SK-N-SH treated with all-trans-retinoic acid at 6 μM for 48 hours (cell line): ENCODE measurements at regions not wholly inside any gene's neighbourhood (a gene's known extent, or its start where the extent isn't known, plus 50 kb on each side); places are given as distances from the start of the nearest gene placed in this dataset.

Experiments
- ATAC-seq: fragments of 200-7000 bp; cut with Tn5 transposase; 3 replicates; pipeline ENCODE4 v1.9.1; 2020; ENCODE audit warnings: mild to moderate bottlenecking, moderate library complexity
- ARNTL ChIP-seq: fragments of 450-650 bp; formaldehyde crosslinking; IDR thresholded peaks from 2 replicates; pipeline ENCODE4 v1.5.0; 2020; ENCODE audit warnings: low read depth, mild to moderate bottlenecking, moderate library complexity, borderline replicate concordance
- BACH2 ChIP-seq: fragments of 250-450 bp; sonication (Bioruptor Pico); IDR thresholded peaks from 2 replicates; pipeline ENCODE4 v1.9.0; 2021; ENCODE audit warnings: mild to moderate bottlenecking, borderline replicate concordance
- CSDC2 ChIP-seq: fragments of 250-450 bp; sonication (Bioruptor Pico); IDR thresholded peaks from 2 replicates; pipeline ENCODE4 v1.5.0; 2020; ENCODE audit warnings: mild to moderate bottlenecking, moderate library complexity
- ESRRG ChIP-seq: fragments of 250-450 bp; sonication (Bioruptor Pico); IDR thresholded peaks from 2 replicates; pipeline ENCODE4 v1.6.1; 2021; ENCODE audit warnings: mild to moderate bottlenecking
- GLIS3 ChIP-seq: fragments of 250-450 bp; sonication (Bioruptor Pico); IDR thresholded peaks from 2 replicates; pipeline ENCODE4 v1.5.0; 2020; ENCODE audit warnings: mild to moderate bottlenecking, moderate library complexity
- ISL1 ChIP-seq: fragments of 250-450 bp; sonication (Bioruptor Pico); IDR thresholded peaks from 2 replicates; pipeline ENCODE4 v2.1.2; 2022; ENCODE audit warnings: mild to moderate bottlenecking, moderate library complexity
- OSR1 ChIP-seq: fragments of 250-450 bp; sonication (Bioruptor Pico); IDR thresholded peaks from 2 replicates; pipeline ENCODE4 v1.8.0; 2022; ENCODE audit warnings: moderate library complexity, mild to moderate bottlenecking, inconsistent platforms
- PPARA ChIP-seq: fragments of 250-450 bp; sonication (Bioruptor Pico); IDR thresholded peaks from 2 replicates; pipeline ENCODE4 v1.5.0; 2020; ENCODE audit warnings: mild to moderate bottlenecking, borderline replicate concordance
- RARB ChIP-seq: fragments of 250-450 bp; sonication (Bioruptor Pico); IDR thresholded peaks from 2 replicates; pipeline ENCODE4 v1.8.0; 2021; ENCODE audit warnings: mild to moderate bottlenecking, moderate library complexity
- SNAI2 ChIP-seq: fragments of 250-450 bp; sonication (Bioruptor Pico); IDR thresholded peaks from 2 replicates; pipeline ENCODE4 v1.5.0; 2020; ENCODE audit warnings: mild to moderate bottlenecking, moderate library complexity
- TCF4 ChIP-seq: fragments of 250-450 bp; sonication (Bioruptor Pico); IDR thresholded peaks from 2 replicates; pipeline ENCODE4 v1.8.0; 2021; ENCODE audit warnings: mild to moderate bottlenecking, moderate library complexity, borderline replicate concordance
- TOX ChIP-seq: fragments of 250-450 bp; sonication (Bioruptor Pico); IDR thresholded peaks from 2 replicates; pipeline ENCODE4 v1.8.0; 2021; ENCODE audit warnings: mild to moderate bottlenecking, moderate library complexity, borderline replicate concordance
- ZC3H10 ChIP-seq: fragments of 250-450 bp; sonication (Bioruptor Pico); IDR thresholded peaks from 2 replicates; pipeline ENCODE4 v1.5.1; 2021; ENCODE audit warnings: mild to moderate bottlenecking, moderate library complexity
- ZFP3 ChIP-seq: fragments of 250-450 bp; sonication (Bioruptor Pico); IDR thresholded peaks from 2 replicates; pipeline ENCODE4 v1.5.0; 2020; ENCODE audit warnings: mild to moderate bottlenecking, moderate library complexity
- ZFP30 ChIP-seq: fragments of 450-650 bp; formaldehyde crosslinking; IDR thresholded peaks from 2 replicates; pipeline ENCODE4 v1.5.0; 2022; ENCODE audit warnings: mild to moderate bottlenecking, moderate library complexity
- ZNF565 ChIP-seq: fragments of 450-650 bp; formaldehyde crosslinking; conservative IDR thresholded peaks from 2 replicates; pipeline ENCODE4 v1.5.0; 2020; ENCODE audit warnings: low read depth, mild to moderate bottlenecking, moderate library complexity
- TF ChIP-seq, protein P1 (sequence below): fragments of 250-450 bp; sonication (Bioruptor Pico); IDR thresholded peaks from 2 replicates; pipeline ENCODE4 v1.5.0; 2020; ENCODE audit warnings: mild to moderate bottlenecking, moderate library complexity
- TF ChIP-seq, protein P2 (sequence below): fragments of 250-450 bp; sonication (Bioruptor Pico); IDR thresholded peaks from 2 replicates; pipeline ENCODE4 v1.5.1; 2021; ENCODE audit warnings: mild to moderate bottlenecking, moderate library complexity
- TF ChIP-seq, protein P3 (sequence below): fragments of 250-450 bp; sonication (Bioruptor Pico); IDR thresholded peaks from 2 replicates; pipeline ENCODE4 v1.8.0; 2021; ENCODE audit warnings: low read depth, mild to moderate bottlenecking, moderate library complexity, borderline replicate concordance
- TF ChIP-seq, protein P4 (sequence below): fragments of 250-450 bp; sonication (Bioruptor Pico); IDR thresholded peaks from 2 replicates; pipeline ENCODE4 v1.5.1; 2020; ENCODE audit warnings: low read depth, mild to moderate bottlenecking, moderate library complexity
- TF ChIP-seq, protein P5 (sequence below): fragments of 250-450 bp; sonication (Bioruptor Pico); IDR thresholded peaks from 2 replicates; pipeline ENCODE4 v1.8.0; 2020; ENCODE audit warnings: mild to moderate bottlenecking, moderate library complexity, borderline replicate concordance

DNA sequence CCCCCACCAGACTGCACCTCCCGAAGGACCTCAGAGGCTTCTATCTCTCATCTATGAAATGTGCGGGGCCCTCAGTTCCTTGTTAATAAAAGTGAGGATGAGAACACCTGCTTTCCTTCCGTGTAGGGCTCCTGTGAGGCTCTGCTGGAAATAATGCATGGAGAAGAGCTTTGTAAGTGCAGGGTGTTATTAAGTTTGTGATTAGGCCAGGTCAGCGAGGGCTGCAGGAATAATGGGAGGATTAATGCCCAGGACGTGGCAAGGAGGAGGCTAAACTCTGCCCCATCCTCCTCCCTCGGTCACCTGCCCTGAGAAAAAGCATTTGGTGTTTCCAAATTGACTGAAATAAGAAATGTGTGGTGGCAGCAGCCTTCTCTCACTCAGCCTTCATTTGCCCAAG, 83.5 kb upstream of the HSPA9 start:
- no peak for ATAC-seq
- TF ChIP-seq, protein P1, sequence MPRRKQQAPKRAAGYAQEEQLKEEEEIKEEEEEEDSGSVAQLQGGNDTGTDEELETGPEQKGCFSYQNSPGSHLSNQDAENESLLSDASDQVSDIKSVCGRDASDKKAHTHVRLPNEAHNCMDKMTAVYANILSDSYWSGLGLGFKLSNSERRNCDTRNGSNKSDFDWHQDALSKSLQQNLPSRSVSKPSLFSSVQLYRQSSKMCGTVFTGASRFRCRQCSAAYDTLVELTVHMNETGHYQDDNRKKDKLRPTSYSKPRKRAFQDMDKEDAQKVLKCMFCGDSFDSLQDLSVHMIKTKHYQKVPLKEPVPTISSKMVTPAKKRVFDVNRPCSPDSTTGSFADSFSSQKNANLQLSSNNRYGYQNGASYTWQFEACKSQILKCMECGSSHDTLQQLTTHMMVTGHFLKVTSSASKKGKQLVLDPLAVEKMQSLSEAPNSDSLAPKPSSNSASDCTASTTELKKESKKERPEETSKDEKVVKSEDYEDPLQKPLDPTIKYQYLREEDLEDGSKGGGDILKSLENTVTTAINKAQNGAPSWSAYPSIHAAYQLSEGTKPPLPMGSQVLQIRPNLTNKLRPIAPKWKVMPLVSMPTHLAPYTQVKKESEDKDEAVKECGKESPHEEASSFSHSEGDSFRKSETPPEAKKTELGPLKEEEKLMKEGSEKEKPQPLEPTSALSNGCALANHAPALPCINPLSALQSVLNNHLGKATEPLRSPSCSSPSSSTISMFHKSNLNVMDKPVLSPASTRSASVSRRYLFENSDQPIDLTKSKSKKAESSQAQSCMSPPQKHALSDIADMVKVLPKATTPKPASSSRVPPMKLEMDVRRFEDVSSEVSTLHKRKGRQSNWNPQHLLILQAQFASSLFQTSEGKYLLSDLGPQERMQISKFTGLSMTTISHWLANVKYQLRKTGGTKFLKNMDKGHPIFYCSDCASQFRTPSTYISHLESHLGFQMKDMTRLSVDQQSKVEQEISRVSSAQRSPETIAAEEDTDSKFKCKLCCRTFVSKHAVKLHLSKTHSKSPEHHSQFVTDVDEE (CRISPR knock-in tag), result no peak
- TF ChIP-seq GLIS3 (CRISPR knock-in tag) (no peak), TCF4 (CRISPR knock-in tag) (no peak)

DNA sequence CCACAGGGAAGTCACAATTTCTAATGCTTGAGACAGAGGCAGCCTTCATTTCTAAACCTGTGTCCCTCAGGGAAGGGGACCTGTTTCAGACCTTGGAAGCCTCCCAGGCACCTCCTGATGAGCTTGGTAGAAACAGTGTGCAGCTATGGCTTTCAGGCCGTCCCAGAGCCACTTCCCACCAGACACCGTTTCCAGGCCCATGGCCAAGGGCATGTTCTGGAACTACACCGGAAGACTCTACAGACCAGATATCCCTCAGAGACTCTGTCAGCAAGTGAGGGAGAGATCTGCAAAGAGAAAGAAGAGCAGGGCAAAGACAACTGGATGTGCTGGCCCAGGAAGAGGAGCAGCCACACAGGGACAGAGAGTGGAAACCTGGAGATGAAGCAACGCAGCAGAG, 82.2 kb upstream of the HSPA9 start:
- TF ChIP-seq GLIS3 (CRISPR knock-in tag) (no peak), ARNTL (no peak), OSR1 (CRISPR knock-in tag) (no peak), ESRRG (CRISPR knock-in tag) (no peak), PPARA (CRISPR knock-in tag) (no peak), ZNF565 (no peak), RARB (CRISPR knock-in tag) (no peak), CSDC2 (CRISPR knock-in tag) (no peak), ZFP30 (CRISPR knock-in tag) (no peak), TOX (no peak), ISL1 (CRISPR knock-in tag) (no peak), ZFP3 (CRISPR knock-in tag) (no peak), ZC3H10 (CRISPR knock-in tag) (no peak)
- TF ChIP-seq, protein P2, sequence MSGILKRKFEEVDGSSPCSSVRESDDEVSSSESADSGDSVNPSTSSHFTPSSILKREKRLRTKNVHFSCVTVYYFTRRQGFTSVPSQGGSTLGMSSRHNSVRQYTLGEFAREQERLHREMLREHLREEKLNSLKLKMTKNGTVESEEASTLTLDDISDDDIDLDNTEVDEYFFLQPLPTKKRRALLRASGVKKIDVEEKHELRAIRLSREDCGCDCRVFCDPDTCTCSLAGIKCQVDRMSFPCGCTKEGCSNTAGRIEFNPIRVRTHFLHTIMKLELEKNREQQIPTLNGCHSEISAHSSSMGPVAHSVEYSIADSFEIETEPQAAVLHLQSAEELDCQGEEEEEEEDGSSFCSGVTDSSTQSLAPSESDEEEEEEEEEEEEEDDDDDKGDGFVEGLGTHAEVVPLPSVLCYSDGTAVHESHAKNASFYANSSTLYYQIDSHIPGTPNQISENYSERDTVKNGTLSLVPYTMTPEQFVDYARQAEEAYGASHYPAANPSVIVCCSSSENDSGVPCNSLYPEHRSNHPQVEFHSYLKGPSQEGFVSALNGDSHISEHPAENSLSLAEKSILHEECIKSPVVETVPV (CRISPR knock-in tag), result no peak
- TF ChIP-seq, protein P3, sequence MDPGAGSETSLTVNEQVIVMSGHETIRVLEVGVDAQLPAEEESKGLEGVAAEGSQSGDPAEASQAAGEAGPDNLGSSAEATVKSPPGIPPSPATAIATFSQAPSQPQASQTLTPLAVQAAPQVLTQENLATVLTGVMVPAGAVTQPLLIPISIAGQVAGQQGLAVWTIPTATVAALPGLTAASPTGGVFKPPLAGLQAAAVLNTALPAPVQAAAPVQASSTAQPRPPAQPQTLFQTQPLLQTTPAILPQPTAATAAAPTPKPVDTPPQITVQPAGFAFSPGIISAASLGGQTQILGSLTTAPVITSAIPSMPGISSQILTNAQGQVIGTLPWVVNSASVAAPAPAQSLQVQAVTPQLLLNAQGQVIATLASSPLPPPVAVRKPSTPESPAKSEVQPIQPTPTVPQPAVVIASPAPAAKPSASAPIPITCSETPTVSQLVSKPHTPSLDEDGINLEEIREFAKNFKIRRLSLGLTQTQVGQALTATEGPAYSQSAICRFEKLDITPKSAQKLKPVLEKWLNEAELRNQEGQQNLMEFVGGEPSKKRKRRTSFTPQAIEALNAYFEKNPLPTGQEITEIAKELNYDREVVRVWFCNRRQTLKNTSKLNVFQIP (CRISPR knock-in tag), result no peak
- TF ChIP-seq, protein P1 (CRISPR knock-in tag), result no peak

DNA sequence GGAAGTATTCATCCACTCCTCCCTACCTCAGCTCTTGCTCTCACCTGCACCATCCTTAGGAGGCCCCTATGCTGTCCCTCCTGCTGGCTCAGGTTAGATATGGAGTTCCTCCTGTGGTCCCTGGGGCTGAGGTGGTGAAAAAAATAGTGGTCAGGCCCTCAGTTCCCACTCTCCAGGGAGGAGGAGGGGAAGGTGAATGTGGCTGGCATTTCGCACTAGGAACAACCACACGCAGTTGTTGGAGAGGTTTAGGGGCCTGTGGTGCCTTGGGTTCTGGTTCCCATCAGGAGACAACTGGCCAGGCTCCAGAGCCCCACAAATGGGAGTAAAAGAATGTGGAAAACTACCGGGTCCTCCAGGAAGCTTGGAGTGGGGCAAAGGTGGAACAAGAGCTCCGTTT, 81.7 kb upstream of the HSPA9 start:
- ATAC-seq, result no peak
- TF ChIP-seq, protein P1 (CRISPR knock-in tag), result no peak
- TF ChIP-seq, protein P4, sequence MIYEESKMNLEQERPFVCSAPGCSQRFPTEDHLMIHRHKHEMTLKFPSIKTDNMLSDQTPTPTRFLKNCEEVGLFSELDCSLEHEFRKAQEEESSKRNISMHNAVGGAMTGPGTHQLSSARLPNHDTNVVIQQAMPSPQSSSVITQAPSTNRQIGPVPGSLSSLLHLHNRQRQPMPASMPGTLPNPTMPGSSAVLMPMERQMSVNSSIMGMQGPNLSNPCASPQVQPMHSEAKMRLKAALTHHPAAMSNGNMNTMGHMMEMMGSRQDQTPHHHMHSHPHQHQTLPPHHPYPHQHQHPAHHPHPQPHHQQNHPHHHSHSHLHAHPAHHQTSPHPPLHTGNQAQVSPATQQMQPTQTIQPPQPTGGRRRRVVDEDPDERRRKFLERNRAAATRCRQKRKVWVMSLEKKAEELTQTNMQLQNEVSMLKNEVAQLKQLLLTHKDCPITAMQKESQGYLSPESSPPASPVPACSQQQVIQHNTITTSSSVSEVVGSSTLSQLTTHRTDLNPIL (CRISPR knock-in tag), result no peak
- TF ChIP-seq ARNTL (no peak), BACH2 (no peak), TCF4 (CRISPR knock-in tag) (no peak), ZNF565 (no peak), ESRRG (CRISPR knock-in tag) (no peak), SNAI2 (CRISPR knock-in tag) (no peak), ZFP30 (CRISPR knock-in tag) (no peak), OSR1 (CRISPR knock-in tag) (no peak), GLIS3 (CRISPR knock-in tag) (no peak)
- TF ChIP-seq, protein P2 (CRISPR knock-in tag), result no peak
- TF ChIP-seq, protein P5, sequence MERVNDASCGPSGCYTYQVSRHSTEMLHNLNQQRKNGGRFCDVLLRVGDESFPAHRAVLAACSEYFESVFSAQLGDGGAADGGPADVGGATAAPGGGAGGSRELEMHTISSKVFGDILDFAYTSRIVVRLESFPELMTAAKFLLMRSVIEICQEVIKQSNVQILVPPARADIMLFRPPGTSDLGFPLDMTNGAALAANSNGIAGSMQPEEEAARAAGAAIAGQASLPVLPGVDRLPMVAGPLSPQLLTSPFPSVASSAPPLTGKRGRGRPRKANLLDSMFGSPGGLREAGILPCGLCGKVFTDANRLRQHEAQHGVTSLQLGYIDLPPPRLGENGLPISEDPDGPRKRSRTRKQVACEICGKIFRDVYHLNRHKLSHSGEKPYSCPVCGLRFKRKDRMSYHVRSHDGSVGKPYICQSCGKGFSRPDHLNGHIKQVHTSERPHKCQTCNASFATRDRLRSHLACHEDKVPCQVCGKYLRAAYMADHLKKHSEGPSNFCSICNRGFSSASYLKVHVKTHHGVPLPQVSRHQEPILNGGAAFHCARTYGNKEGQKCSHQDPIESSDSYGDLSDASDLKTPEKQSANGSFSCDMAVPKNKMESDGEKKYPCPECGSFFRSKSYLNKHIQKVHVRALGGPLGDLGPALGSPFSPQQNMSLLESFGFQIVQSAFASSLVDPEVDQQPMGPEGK (CRISPR knock-in tag), result no peak
- TF ChIP-seq, all 23 proteins: peak for 0

More for the DNA sequence above, 82.2 kb upstream of the HSPA9 start:
- ATAC-seq, result no peak
